GM18868 (cell line): ENCODE measurements at regions not wholly inside any gene's neighbourhood (a gene's known extent, or its start where the extent isn't known, plus 50 kb on each side); places are given as distances from the start of the nearest gene placed in this dataset.
"Not testable (repeated sequence)": the region's sequence is repeated elsewhere in the genome, so short reads cannot be mapped to it uniquely, and the experiment has no call there.

Experiments used
- ATAC-seq: cut with Tn5 transposase; IDR thresholded peaks from one replicate; pipeline ENCODE4 v1.9.1; 2021; ENCODE audit warnings: mild to moderate bottlenecking, moderate library complexity; ENCODE audit not compliant: unreplicated experiment

DNA sequence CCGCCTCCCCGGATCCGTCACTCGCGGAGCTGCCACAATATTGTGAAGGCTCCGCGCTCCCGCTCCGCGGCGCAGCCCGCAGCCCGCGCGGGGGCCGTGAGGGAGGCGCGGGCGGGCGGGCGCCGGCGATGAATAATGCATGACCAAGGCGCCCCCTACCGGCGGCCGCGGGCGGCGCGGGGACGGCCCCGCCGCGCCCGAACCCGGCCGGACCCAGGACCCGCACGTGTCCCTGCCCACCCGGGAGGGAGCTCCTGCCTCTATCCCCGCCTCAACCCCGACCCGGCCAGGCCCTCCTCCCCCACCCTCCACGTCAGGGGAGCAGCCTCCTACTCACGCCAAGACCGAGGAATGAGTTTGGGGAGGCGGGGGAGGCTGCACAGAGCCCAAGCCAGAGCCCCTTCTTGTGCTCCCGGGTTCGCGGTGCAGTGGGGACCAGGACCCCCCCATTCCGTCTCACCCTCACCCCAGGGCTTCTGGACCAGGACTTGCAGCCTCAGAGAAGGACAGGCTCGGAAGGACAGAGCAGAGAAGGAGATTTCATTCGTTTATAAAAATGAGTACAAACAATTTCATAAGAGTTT, 70.8 kb upstream of the CASZ1 start:
- no peak for ATAC-seq

- ATAC-seq = no peak
Measured at GRCh38 chr1:10867914-10868598, 71.6 kb upstream of the CASZ1 start.

- no peak for ATAC-seq
Measured at GRCh38 chr1:10868599-10868965, 72.1 kb upstream of the CASZ1 start.

GRCh38 chr1:10869933-10870332, 73.5 kb upstream of the CASZ1 start:
- ATAC-seq = no peak

GRCh38 chr1:10870493-10871096, 74.1 kb upstream of the CASZ1 start:
- no peak for ATAC-seq

GRCh38 chr1:10873189-10873588, 76.7 kb upstream of the CASZ1 start:
- ATAC-seq = no peak

GRCh38 chr1:10874351-10874750, 77.9 kb upstream of the CASZ1 start:
- ATAC-seq = no peak

GRCh38 chr1:10877894-10878293, 81.4 kb upstream of the CASZ1 start:
- ATAC-seq = no peak

GRCh38 chr1:10878469-10878868, 82.0 kb upstream of the CASZ1 start:
- no peak for ATAC-seq

DNA sequence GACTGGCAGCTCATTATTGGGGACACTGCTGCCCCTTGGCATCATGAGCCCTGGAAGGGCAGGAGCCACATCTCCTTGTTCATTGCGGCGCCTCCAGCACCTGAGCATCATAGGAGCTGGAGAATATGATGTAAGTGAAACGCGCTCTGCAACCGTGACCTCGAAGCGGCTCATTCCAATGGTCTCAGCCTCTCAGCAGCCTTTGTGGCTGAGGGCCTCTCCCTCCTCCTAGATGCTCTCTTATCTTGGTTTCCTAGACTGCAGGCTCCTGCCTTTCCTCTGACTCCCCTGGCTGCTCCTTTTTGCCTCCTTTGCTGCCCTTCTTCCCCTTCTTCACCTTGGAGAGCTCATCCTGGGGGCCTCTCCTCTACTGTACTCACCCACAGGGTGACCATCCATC, 83.6 kb upstream of the CASZ1 start:
- no peak for ATAC-seq

- ATAC-seq = no peak
Measured at GRCh38 chr1:10881046-10881445, 84.6 kb upstream of the CASZ1 start.

- no peak for ATAC-seq
Measured at GRCh38 chr1:10882069-10882468, 85.6 kb upstream of the CASZ1 start.

DNA sequence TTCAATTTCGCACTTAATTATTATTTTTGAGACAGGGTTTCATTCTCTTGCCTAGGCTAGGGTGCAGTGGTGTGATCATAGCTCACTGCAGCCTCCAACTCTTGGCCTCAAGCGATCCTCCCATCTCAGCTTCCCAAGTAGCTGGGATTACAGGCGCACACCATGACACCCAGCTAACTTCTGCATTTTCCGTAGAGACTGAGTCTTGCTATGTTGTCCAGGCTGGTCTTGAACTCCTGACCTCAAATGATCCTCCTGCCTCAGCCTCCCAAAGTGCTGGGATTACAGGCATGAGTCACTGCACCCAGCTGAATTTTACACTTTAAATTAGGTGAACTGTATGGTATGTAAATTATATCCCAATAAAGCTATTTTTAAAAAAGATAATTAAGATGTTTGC, 90.6 kb upstream of the CASZ1 start:
- ATAC-seq = not testable (repeated sequence)

DNA sequence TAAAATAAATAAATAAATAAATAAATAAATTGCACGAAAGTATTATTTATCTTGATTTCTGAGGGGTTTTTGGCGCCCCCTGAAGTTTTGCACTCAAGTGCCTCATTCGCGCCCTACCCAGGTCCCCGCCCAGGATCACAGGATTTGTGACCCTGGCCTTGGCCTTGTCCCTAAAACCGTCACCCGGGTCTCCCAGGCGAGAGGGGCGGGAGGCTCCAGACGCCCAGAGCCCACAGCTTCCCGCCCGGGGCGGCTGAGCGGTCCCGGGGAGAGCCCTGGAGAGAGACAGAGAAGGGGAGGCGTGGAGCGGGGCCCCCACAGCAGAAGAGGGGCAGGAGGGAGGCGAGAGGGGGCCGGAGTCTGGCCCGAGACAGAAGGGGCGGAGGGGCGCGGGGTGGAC, 91.8 kb upstream of the CASZ1 start:
- no peak for ATAC-seq

- no peak for ATAC-seq
Measured at GRCh38 chr1:10888791-10889649, 92.6 kb upstream of the CASZ1 start.

- ATAC-seq = no peak
Measured at GRCh38 chr1:10889650-10890353, 93.4 kb upstream of the CASZ1 start.

DNA sequence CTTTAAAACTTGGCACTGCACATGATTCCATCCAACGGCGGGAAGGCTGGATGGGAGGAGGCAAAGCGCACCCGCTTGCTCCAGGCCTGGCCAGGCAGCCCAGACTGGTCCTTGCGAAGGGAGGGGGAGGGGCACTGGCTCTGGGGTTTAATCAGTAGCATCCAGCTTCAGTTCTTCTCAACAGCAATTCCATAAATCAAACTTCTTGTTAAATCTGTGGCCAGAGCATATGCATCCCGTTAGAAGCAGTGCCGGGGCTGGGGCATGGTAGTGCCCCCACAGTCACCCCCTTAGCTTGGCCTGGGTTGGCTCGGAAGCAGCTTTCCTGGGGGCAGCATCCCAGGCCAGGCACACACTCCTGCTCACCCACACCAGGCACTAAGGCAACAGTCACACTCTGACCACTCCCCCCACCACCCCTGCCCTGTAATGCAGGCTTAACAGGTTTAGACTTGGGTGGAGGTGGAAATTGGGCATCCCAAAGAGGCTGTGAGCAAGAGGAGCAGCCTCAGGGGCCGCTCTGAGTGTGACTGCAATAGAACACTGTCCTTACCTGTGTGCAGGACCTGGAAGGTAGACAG, 94.1 kb upstream of the CASZ1 start:
- ATAC-seq = no peak

GRCh38 chr1:10891091-10891490, 94.6 kb upstream of the CASZ1 start:
- ATAC-seq = no peak

DNA sequence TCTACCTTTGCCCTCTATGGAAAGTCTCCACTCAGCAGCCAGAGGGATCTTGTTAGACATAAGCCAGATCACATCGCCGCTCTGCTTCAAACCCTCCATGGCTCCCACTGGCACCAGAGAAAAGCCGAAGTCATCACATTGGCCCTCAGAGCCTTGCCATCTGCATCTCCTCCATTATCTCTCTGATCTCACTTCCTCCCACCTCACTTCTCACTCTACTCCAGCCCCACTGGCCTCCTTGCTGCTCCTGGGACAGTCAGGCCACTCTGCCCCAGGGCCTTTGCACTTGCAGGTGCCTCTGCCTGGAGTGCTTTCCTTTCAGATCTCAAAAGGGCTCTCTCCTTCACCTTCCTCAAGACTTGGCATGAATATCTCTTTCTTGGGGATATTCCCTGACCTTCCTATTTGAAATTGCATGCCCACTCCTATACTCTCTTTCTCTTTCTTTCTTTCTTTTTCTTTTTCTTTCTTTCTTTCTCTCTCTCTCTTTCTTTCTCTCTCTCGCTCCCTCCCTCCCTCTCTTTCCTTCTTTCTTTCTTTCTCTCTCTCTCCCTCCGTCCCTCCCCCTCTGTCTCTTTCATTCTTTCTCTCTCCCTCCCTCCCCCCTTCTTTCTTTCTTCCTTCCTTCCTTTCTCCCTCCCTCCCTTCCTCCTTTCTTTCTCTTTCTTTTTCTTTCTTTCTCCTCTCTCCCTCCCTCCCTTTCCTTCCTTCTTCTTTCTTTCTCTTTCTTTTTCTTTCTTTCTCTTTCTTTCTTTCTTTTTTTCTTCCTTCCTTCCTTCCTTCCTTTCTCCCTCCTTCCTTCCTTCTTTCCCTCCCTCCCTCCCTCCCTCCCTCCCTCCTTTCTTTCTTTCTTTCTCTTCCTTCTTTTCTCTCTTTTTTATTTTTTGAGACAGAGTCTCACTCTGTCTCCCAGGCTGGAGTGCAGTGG, 96.0 kb upstream of the CASZ1 start:
- no peak for ATAC-seq

GRCh38 chr1:10895621-10896020, 99.2 kb upstream of the CASZ1 start:
- ATAC-seq = no peak
